Endometrial microvascular endothelial cells (primary cell): ENCODE measurements at regions not wholly inside any gene's neighbourhood (a gene's known extent, or its start where the extent isn't known, plus 50 kb on each side); places are given as distances from the start of the nearest gene placed in this dataset.
"Not testable (repeated sequence)": the region's sequence is repeated elsewhere in the genome, so short reads cannot be mapped to it uniquely, and the experiment has no call there.

Source experiments
- in situ Hi-C: cut with HindIII; loops from 2 replicates; pipeline ENCODE4 v1.10.0; 2017; ENCODE audit warnings: low sequenced_read_pairs, low pct_unique_long_range_greater_than_20kb; ENCODE audit errors: inconsistent ontology term

DNA sequence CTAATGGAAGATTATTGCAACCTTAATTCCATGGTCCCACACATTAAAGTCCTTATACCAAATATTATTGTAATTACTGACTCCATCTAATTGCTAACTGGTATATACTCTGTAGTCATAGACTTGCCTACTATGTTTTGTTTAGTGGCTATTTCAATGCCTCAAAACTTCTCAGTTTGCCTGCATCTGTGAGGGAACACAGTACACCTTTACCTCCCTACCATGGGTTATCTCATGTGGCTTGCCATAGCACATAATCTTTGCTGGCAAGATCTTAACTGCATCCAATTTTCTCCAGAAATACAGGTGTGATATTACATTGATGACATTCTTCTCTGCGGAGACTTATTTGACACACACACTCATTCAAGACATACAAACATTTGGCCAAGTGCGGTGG, 107.1 kb upstream of the ZNF184 start:
- in situ Hi-C loops: no loop called here

DNA sequence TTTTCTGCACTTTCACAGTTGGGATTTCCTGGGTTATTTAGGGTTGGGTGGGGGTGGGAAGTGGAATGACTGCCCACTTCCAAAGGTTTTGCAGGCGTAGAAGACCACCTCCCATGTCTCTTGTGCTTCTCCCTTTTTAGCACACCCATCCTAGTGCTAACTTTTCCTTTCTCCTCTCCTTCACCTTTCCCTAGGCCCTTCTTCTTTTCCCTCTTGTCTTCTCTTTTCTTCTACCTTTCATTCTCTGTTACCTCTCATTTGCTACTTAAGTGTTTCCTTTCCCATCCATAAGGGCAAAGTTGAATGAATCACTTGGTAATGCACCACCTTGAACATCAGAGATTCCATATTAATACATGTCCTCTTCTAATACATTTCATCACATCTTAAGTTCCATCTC, 105.0 kb upstream of the ZNF184 start:
- in situ Hi-C loops: no loop called here

DNA sequence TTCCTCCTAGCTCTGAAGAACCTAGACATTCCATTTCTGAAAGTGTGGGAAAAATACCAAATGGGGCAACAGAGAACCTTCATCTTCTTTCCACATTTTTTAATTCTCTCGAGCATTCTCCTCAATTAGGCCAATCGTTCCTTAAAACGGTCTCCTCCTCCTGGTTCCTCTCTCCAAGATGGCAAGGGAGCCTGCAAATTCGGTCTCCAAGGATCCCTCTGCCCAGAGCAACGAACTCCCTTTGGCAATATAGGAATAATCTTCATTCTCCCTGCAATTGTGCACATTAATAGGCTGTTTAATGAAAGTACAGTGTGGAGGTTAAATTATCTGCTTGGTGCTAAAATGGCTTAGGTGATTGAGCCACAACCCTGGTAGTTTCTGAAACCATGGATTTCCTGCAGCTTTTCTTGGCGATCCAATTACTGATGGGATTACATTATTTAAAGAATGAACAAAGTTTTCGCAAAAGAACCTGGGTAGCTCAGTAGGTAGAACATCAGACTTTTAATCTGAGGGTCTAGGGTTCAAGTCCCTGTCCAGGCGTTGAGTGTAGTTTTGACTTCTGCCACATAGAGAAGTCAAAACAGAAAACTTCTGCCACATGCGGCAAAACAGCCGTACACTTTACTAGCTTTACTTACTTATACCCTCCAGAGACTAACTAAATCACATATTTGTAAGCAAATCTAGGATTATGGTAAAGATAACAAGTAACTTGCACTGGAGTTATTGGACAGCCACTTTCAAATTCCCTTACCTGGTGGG, 102.9 kb upstream of the ZNF184 start:
- in situ Hi-C loops: no loop called here

DNA sequence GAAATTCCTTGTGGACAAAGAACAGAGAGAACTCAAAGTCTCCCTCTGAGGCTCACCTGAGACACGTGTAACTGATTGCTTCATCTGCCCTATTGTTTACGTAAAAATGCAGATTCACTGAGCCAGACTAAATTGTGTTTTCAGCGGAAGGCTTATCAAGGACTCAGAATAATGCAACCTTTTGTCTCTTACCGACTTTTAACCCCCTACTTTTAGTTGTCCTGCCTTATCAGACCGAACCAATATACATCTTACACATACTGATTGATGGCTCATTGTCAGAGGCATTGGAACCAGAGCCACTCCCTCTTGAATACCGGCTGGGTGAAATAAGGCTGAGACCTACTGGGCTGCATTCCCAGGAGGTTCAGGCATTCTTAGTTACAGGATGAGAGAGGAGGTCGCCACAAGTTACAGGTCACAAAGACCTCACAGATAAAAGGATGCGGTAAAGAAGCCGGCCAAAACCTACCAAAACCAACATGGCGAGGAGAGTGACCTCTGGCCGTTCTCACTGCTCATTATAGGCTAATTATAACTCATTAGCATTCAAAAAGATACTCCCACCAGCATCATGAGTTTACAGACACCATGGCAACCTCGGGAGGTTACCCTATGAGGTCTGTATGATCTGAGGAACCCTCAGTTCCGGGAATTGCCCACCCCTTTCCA, 95.5 kb upstream of the ZNF184 start:
- in situ Hi-C loops: no loop called here

DNA sequence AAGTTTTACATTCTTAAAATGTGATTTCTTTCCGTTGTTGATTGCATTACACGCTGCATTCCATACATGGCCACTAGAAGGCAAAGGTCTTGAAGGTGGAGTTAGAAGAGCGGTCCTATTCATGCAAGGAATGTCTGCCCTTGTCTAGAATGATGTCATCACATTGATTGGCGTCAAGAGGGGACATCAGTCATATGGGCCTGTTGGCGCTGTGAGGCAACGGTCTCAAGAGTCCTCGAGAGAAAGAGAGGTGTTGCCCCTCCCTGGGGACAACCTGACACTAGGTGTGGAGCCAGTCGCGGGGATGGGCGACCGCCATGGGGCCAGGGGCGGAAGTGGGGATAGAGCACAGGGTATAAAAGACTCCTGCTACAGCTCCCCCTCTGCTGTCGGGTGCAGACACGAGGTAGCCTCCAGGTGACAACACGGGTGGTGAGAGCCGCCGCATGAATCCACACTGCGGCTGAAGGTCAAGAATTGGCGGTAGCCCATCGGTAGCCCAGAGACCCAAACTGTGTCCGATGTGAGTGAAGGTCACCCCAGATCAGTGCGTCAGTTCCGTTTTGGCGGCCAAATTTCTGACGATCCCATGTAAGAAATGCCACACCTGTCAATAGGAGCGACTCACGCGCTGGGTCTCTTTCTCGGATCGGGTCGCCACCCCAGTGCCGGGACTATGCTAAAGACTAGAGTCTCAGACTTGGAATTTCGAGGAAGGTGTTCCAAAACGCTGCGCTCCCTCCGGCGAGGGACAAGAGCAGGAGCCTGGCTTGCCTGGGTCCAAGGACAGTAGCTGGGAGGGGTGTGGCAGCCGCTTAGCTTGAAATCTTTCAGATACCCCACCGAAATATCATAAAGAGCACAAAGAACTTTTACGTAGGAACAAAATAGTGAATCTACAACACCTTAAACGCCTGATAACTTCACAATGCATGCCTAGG, 93.2 kb upstream of the ZNF184 start:
- in situ Hi-C loops: no loop called here

DNA sequence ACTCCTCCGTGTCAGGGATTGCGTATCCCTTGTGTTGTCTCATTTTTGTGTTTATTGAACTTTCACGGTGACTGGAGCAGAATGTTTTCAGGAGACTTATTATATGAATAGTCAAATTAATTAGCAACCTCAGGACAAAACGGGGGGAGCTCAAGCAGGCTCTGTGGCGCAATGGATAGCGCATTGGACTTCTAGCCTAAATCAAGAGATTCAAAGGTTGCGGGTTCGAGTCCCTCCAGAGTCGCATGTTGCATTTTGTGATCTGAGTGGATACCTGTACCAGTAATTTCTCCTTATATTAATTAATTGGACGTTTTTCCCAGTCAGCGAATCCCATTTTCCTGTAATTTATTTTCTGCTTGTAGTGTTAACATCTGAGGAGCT, 89.1 kb upstream of the ZNF184 start:
- in situ Hi-C loops: no loop called here

DNA sequence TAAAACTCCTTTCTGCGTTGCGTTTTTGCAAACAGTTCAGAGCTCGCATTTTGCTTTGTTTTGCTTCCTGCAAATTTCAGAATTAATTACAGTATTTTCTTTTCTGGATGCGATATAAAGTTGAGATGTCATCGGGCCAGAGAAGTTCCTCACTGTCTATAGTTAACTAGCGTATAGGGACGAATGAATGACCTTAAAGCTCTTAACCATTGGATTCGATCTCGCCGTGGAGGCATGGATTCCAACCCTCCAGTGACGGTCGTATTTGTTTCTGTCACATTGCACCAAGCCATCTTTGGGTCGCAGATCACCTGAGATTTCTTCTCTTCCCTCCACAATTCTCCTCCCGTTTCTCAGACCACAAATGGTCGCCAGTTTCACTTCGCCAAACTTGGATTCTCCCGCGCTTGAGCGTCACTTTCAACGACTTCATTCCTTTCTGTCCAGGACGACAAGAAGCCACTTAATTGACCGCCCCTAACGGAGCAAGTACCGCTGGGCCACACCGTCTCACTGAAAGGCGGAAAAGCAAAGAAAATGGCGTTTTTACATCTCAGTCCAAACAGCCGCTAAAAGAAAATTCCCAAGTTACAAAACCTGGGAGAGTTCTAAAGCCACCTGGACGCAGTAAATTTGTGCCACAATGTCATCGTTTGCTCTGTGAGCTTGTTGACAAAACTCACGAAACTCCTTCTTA, 85.3 kb upstream of the ZNF184 start:
- in situ Hi-C loops: no loop called here

DNA sequence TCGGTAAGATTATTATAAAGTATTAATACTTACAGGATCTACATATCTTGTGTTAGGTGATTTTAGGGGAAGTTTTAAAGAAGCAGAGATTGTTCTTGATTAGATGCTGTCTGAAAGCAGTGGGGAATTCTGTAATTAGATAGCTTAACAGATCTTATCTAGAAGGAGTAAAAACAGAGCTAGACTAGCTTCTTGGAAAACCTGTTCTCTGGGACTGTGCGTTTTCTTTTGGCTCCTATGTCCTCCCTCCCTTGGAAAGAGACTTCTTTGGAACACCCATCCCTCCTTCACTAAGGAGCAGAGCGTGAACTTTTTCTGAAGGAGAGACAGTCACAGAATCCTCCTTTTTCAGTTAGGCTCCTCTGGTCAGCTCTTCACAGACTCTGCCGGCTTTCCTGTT, 83.5 kb upstream of the ZNF184 start:
- in situ Hi-C loops: no loop called here

DNA sequence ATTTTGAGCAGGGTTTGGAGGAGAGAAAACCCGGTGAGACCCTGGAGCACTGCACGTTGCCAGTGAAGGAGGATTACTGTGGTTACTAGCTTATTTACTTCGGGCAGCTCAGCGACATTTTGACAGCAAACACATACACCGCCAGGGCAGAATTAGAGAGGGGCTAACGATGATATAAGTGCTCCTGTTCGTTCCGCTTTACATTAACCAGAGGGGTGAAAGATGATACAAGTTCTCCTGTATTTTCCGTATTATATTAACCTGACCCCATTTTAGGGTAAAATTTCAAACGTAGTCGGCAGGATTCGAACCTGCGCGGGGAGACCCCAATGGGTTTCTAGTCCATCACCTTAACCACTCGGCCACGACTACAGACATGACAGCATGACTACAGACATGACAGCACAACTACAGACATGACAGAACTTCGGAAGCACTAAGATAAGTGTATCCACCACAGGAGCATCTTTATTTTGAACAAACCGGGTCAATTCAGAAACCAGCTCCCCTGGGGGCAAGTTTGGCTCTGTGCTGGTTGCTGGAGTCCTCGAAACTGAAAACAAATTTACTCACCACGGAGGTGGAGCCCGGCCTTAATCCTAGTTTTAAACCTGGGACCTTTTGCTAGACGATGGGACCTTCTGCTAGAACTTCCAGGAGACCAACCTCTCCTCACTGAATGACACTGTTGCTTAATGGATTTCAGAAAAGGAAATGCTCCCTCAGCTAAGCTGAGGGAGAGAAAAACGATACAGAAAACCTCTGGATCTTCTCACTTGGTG, 80.4 kb upstream of the ZNF184 start:
- in situ Hi-C loops: no loop called here

DNA sequence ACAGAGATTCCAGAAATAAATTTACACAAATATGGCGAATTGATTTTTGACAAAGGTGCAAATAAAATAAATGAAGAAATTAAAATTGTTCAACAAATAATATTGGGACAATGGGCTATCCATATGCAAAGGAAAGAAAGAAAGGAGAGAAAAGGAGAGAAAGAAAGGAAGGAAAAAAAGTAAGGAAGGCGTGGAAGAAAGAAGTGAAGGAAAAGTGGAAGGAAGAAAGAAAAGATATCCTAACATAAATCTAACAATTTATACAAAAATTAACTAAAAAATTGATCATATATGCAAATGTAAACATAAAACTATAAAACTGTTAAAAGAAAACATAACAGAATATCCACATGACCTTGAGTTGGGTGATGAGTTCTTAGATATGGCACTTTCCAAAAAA, 78.7 kb upstream of the ZNF184 start:
- in situ Hi-C loops: no loop called here

DNA sequence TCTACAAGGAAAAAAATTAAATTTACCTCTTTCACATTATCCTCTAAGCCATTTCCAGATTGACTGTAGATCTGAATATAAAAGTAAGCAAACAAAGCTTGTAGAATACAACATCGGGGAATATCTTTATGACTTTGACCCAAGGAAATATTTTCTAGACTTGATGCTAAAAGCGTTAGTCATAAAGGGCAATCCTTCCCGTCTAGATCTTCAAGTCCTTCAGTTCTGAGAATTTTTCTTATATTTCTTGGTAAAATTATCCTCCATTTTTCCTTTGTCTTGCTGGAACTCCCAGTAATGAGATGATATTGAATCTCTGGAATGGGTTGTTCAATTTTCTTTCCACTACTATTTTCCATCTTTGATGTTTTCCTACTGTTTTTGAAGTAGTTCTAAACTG, 77.8 kb upstream of the ZNF184 start:
- in situ Hi-C loops: no loop called here

DNA sequence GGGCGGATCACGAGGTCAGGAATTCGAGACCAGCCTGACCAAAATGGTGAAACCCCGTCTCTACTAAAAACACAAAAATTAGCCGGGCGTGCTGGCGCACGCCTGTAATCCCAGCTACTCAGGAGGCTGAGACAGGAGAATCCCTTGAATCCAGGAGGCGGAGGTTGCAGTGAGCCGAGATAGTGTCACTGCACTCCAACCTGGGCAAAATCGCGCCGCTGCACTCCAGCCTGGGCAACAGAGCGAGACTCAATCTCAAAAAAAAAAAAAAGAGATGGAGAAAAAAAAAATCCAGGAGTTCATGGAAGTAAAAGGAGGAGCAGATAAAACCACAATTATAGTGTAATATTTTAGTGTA, 76.3 kb upstream of the ZNF184 start:
- in situ Hi-C loops: not testable (repeated sequence)

DNA sequence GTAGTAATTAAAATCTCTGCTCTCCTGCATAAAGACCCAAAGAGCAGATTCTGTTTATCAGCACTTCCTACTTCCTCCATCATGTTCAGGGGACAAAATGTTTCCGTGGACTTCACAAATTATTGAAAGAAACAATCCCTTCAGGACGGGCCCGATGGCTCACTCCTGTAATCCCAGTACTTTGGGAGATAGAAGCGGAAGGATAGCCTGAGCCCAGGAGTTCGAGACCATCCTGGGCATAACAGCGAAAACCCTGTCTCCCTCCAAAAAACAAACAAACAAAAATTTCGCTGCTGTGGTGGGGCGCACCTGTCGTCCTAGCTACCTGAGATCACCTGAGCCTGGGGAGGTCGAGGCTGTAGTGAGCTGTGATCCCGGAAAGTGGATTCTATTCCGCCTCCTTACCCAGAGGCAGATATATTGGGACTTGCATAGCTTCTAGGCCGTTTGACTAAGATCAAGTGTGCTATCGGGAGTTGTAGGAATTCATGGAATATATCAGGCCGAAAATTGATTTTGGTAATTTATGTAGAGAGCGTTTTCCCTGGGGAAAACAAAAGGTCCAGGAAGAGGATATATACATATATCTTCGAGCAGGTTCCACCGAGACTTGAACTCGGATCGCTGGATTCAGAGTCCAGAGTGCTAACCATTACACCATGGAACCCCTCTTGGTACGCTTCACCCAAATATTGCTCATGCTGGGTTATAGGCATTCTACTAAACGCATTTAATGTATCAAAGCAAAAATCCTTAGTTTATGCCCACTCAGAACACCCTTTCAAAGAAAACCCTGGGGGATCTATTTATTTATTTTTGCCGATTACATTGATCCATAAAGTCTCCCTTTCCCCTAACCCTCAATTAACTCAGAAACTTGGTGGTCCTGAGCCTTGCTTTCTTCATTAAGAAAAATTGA, 74.5 kb upstream of the ZNF184 start:
- in situ Hi-C loops: no loop called here

DNA sequence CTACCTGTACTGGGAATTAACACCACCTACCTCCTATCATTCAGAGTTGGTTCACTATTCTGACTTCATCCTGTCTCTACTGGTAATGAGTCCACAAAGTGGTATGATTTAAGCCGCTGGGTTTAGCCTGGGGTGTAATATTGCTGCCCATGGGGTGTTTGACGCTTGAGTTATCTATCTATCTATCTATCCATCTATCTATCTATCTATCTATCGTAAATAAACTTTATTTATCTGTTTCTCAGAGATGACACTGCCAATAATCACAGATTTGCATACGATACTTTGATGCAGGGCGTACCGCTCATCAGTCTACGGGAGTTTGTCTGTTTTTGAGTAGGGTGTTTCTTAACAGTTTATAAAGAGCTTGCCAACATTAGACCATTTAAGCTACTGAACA, 73.6 kb upstream of the ZNF184 start:
- in situ Hi-C loops: no loop called here

DNA sequence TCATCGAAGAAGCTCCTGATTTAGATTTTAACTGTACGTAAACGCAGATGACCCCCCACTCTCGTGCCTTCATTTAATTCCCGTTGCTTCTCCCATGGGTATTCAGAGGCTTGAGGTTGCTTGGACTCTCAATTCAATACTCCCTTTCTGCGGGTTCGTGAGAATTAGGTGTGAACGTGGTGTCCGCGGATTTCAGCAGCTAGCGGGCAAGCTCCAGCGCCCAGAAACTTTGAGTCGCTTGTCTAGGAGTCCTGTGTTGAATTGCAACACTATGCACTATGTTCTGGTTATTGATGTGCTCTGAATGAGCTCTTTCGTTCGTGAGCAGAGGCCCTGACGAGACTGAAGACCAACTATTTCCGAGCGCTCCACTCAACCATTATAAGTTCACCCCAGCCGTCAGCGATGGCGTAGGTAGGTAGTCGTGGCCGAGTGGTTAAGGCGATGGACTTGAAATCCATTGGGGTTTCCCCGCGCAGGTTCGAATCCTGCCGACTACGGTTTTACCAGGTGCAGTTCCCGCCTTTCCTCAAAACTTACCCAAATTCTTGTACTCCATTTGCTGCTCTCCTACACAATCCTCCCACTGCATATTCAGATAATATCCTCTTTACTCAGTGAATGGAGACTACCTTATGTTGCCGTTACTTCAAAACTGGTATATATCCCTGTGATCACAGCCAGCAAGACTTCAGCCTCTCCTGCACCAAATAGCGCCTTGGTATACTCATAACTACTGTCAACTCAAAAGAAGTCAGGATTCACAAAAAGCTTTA, 72.6 kb upstream of the ZNF184 start:
- in situ Hi-C loops: no loop called here

DNA sequence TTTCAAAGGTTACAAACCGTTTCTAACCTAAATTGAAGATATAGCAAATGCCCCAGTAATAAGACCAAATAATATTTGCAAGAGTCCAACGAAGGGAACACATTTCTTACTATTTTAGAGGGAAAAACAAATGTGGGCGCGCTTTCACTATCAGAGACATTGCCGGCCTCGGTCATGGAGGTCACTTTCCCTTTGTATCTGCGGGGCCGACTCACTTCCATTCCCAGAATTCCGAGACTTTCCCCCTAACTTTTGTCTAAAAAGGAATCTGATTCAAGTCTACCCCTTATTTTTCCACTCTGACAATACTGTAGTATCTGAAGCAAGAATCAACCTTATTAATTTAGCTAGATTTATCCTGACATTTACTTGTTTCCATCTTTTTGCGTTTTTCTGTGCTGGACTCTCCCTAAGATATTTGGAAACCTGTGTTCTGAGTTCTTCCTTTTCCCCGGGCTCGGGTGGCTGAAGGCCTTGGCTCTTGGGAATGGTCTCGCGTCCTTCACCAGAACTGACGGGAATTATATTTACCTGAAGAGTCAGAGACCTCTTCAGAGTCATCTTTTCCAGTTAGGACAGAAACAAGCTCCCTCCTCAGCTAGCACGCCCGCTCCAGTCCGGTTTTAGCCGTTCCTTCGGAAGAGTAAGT, 71.8 kb upstream of the ZNF184 start:
- in situ Hi-C loops: no loop called here
